HCT116 (cell line): ENCODE measurements at regions not wholly inside any gene's neighbourhood (a gene's known extent, or its start where the extent isn't known, plus 50 kb on each side); places are given as distances from the start of the nearest gene placed in this dataset.
A peak's percentile ranks its signal among the peaks of the same experiment; 100 is the strongest.

ENCODE experiments used
- ATAC-seq: fragments of 200-7000 bp; cut with Tn5 transposase; 2 replicates; pipeline ENCODE4 v1.9.1; 2020; ENCODE audit warnings: mild to moderate bottlenecking, moderate library complexity
- BruUV-seq: library from RNA; stranded (reverse); fragments of 400-500 nt; replicated peaks from 2 replicates; lab custom pipeline; 2021; lab: Mats Ljungman, UMichigan
- CTCF ChIA-PET: fragments of 300-600 bp; sonication (Branson Sonifier 250); formaldehyde crosslinking; loops from one replicate; lab custom pipeline; 2021; ENCODE audit warnings: antibody characterized with exemption; lab: Charles Lee
- POLR2A ChIA-PET: fragments of 300-600, 350-600 bp; sonication (Branson Sonifier 250); formaldehyde crosslinking; loops from one replicate; lab custom pipeline; 2021; ENCODE audit warnings: antibody characterized with exemption; lab: Charles Lee
- RAD21 ChIA-PET, 2 experiments: fragments of 300-600 bp; sonication (Branson Sonifier 250); formaldehyde crosslinking; loops; one replicate each; lab custom pipeline; 2023; ENCODE audit warnings: low total read pairs in 2 of 2; ENCODE audit not compliant: uncharacterized antibody in 2 of 2, unreplicated experiment in 2 of 2, low non-redundant PET in 1 of 2; lab: Charles Lee
- DNase-seq: peaks from one replicate; pipeline ENCODE4 v3.0.0-alpha.2; 2010; ENCODE audit warnings: low read depth, low spot score
- H2AFZ ChIP-seq: fragments of 200-600 bp; shearing (Covaris generic), sonication (generic); 2 replicates; pipeline ENCODE4 v1.6.1; 2017; ENCODE audit warnings: low read depth, mixed run types, mixed read lengths, antibody characterized with exemption, low read length; ENCODE audit not compliant: poor library complexity, severe bottlenecking
- H3K27ac ChIP-seq: 2 replicates; pipeline ENCODE4 v1.5.1; 2012; ENCODE audit warnings: low read depth, low read length
- H3K27me3 ChIP-seq: fragments of 200-600 bp; sonication (generic); 2 replicates; pipeline ENCODE4 v1.6.1; 2016; ENCODE audit warnings: mixed run types, low read length, mixed read lengths; ENCODE audit not compliant: insufficient read depth
- H3K36me3 ChIP-seq, 2 experiments: fragments of 200-500 bp in 1 of 2; fragments of 200-600 bp in 1 of 2; sonication (Bioruptor generic) in 1 of 2; sonication (generic) in 1 of 2; 2 replicates each; pipeline versions ENCODE4 v1.5.1 to v1.6.1; 2014 to 2016; ENCODE audit warnings: low read length in 2 of 2, inconsistent platforms in 1 of 2, mixed read lengths in 1 of 2, mixed run types in 1 of 2; ENCODE audit not compliant: insufficient read depth in 2 of 2, control insufficient read depth in 1 of 2
- H3K4me1 ChIP-seq, 2 experiments: fragments of 200-600 bp in 1 of 2; sonication (generic) in 1 of 2; 2 replicates each; pipeline versions ENCODE4 v1.5.1 to v1.6.1; 2012 to 2017; ENCODE audit warnings: low read length in 2 of 2, inconsistent platforms in 1 of 2, mild to moderate bottlenecking in 1 of 2, mixed read lengths in 1 of 2, mixed run types in 1 of 2, moderate library complexity in 1 of 2; ENCODE audit not compliant: insufficient read depth in 2 of 2, control insufficient read depth in 1 of 2
- H3K4me2 ChIP-seq: fragments of 200-600 bp; sonication (generic); 2 replicates; pipeline ENCODE4 v1.6.1; 2017; ENCODE audit warnings: mixed run types, low read length, mixed read lengths
- H3K4me3 ChIP-seq, 2 experiments: fragments of 200-600 bp in 1 of 2; sonication (generic) in 1 of 2; replicated peaks in 1 of 2; 2 replicates each; pipeline ENCODE4 v1.5.1; 2011 to 2016; ENCODE audit warnings: low read length in 2 of 2, control low read depth in 1 of 2, low read depth in 1 of 2, mild to moderate bottlenecking in 1 of 2, mixed read lengths in 1 of 2, mixed run types in 1 of 2
- H3K79me2 ChIP-seq: fragments of 200-600 bp; sonication (generic); 2 replicates; pipeline ENCODE4 v1.6.1; 2017; ENCODE audit warnings: mild to moderate bottlenecking, mixed run types, low read length, moderate library complexity, mixed read lengths; ENCODE audit not compliant: insufficient read depth
- H3K9ac ChIP-seq: fragments of 200-600 bp; sonication (generic); 2 replicates; pipeline ENCODE4 v1.6.1; 2016; ENCODE audit warnings: low read length, mixed read lengths
- H3K9me2 ChIP-seq: fragments of 200-600 bp; sonication (generic), shearing (Covaris generic); 2 replicates; pipeline ENCODE4 v1.6.1; 2017; ENCODE audit warnings: mixed run types, mild to moderate bottlenecking, moderate library complexity; ENCODE audit not compliant: insufficient read depth
- H3K9me3 ChIP-seq, 2 experiments: fragments of 200-500 bp in 1 of 2; fragments of 200-600 bp in 1 of 2; sonication (Bioruptor generic) in 1 of 2; sonication (generic) in 1 of 2; 2 replicates each; pipeline ENCODE4 v1.6.1; 2014 to 2017; ENCODE audit warnings: low read length in 2 of 2, mixed read lengths in 2 of 2, inconsistent platforms in 1 of 2, low read depth in 1 of 2, mild to moderate bottlenecking in 1 of 2, mixed run types in 1 of 2, moderate library complexity in 1 of 2; ENCODE audit not compliant: control insufficient read depth in 1 of 2, insufficient read depth in 1 of 2
- H4K20me1 ChIP-seq: fragments of 200-600 bp; sonication (generic), shearing (Covaris generic); 2 replicates; pipeline ENCODE4 v1.6.1; 2017; ENCODE audit warnings: mixed run types, mild to moderate bottlenecking, moderate library complexity; ENCODE audit not compliant: insufficient read depth
- ATF3 ChIP-seq: IDR thresholded peaks from 2 replicates; pipeline ENCODE4 v1.6.1; 2012
- CBX3 ChIP-seq: IDR thresholded peaks from 2 replicates; pipeline ENCODE4 v1.6.1; 2012; ENCODE audit warnings: low read depth
- CEBPB ChIP-seq: IDR thresholded peaks from 2 replicates; pipeline ENCODE4 v1.6.1; 2012; ENCODE audit warnings: low read depth
- CTCF ChIP-seq, 3 experiments: fragments of 200-600 bp in 1 of 3; sonication (generic) in 1 of 3; IDR thresholded peaks in 2 of 3; conservative IDR thresholded peaks in 1 of 3; 2 replicates each; pipeline ENCODE4 v1.5.1; 2012 to 2017; ENCODE audit warnings: low read depth in 2 of 3, low read length in 2 of 3, antibody characterized with exemption in 1 of 3, borderline replicate concordance in 1 of 3, control low read depth in 1 of 3, mild to moderate bottlenecking in 1 of 3, mixed read lengths in 1 of 3, mixed run types in 1 of 3, moderate library complexity in 1 of 3; ENCODE audit not compliant: insufficient read depth in 1 of 3
- EGR1 ChIP-seq: IDR thresholded peaks from 2 replicates; pipeline ENCODE4 v1.6.1; 2012; ENCODE audit warnings: low read depth
- FOSL1 ChIP-seq: IDR thresholded peaks from 2 replicates; pipeline ENCODE4 v1.6.1; 2012; ENCODE audit warnings: low read depth
- JUND ChIP-seq: IDR thresholded peaks from 2 replicates; pipeline ENCODE4 v1.6.1; 2012
- POLR2AphosphoS5 ChIP-seq: IDR thresholded peaks from 2 replicates; pipeline ENCODE4 v1.6.1; 2011; ENCODE audit warnings: mild to moderate bottlenecking, low read depth, low read length, moderate library complexity
- RAD21 ChIP-seq: IDR thresholded peaks from 2 replicates; pipeline ENCODE4 v1.6.1; 2012; ENCODE audit warnings: low read depth, mild to moderate bottlenecking
- SIN3A ChIP-seq: IDR thresholded peaks from 2 replicates; pipeline ENCODE4 v1.6.1; 2012; ENCODE audit warnings: low read depth
- TCF7L2 ChIP-seq: IDR thresholded peaks from 2 replicates; pipeline ENCODE4 v1.7.0; 2011; ENCODE audit warnings: borderline replicate concordance, inconsistent platforms; ENCODE audit not compliant: insufficient read depth, insufficient read length; ENCODE audit errors: extremely low read depth
- YY1 ChIP-seq: IDR thresholded peaks from 2 replicates; pipeline ENCODE4 v1.6.1; 2011; ENCODE audit warnings: low read length, low read depth, moderate library complexity, mild to moderate bottlenecking; ENCODE audit not compliant: insufficient replicate concordance; ENCODE audit errors: extremely low read depth
- ZBTB33 ChIP-seq: IDR thresholded peaks from 2 replicates; pipeline ENCODE4 v1.6.1; 2011; ENCODE audit warnings: mild to moderate bottlenecking, low read length, moderate library complexity; ENCODE audit not compliant: insufficient replicate concordance; ENCODE audit errors: extremely low read depth
- ZFX ChIP-seq: fragments of 450-650 bp; IDR thresholded peaks from 2 replicates; pipeline ENCODE4 v1.6.1; 2017
- intact Hi-C: fragments of 100-400 bp; cut with micrococcal nuclease; formaldehyde crosslinking; loops from 2 replicates; pipeline ENCODE4 v1.10.0; 2022

GRCh38 chr20:4095639-4096038 lies 53.0 kb upstream of the SMOX start:
- H3K4me1 ChIP-seq = no peaks in the 10 kb centered on the region
- no peaks in the 10 kb centered on the region for H3K36me3 ChIP-seq
- ChIA-PET RAD21 (no interaction called here), CTCF (no interaction called here), POLR2A (no interaction called here)
- H3K9me3 ChIP-seq = peaks cover 0 to 9% of the 10 kb centered on the region in 2 experiments; a peak in 1 of 4 replicates
- H3K9ac ChIP-seq = no peak overlapping the region
- intact Hi-C loops = no loop called here
- ATAC-seq (no peak), DNase-seq (no peak)
- H3K9me2 ChIP-seq = no peaks in the 10 kb centered on the region
- no TSS peak for BruUV-seq
- no peak overlapping the region for H3K4me3 ChIP-seq
- H3K79me2 ChIP-seq = no peaks in the 10 kb centered on the region
- no peak overlapping the region for H3K27ac ChIP-seq
- no peak overlapping the region for H2AFZ ChIP-seq
- no peaks in the 10 kb centered on the region for H4K20me1 ChIP-seq
- H3K4me2 ChIP-seq = no peak overlapping the region
- TF ChIP-seq CBX3 (peak; percentile 65; the same call in 1 of the 2 replicates), POLR2AphosphoS5 (no peak)
- no peaks in the 10 kb centered on the region for H3K27me3 ChIP-seq

- ChIA-PET RAD21 (interaction anchor here in 1 of 2 experiments (0.6 kb wide), 1 partner anchor 162 kb away, joined by 4 read pairs; no protein-coding TSS in a partner anchor), CTCF (interaction anchor here (0.6 to 1.8 kb wide), 8 partner anchors 9 to 311 kb away, joined by 3 to 6 read pairs (median 4); partner anchors contain the start of gene SPEF1), POLR2A (interaction anchor here (0.7 kb wide), 1 partner anchor 9 kb away, joined by 3 read pairs; no protein-coding TSS in a partner anchor)
- Histone ChIP-seq H3K9me3 (peaks cover 0 to 9% of the 10 kb centered on the region in 2 experiments; a peak in 1 of 4 replicates), H3K79me2 (no peaks in the 10 kb centered on the region), H2AFZ (no peak overlapping the region), H3K4me3 (no peak overlapping the region), H3K9me2 (no peaks in the 10 kb centered on the region), H4K20me1 (no peaks in the 10 kb centered on the region), H3K4me1 (no peaks in the 10 kb centered on the region), H3K27me3 (no peaks in the 10 kb centered on the region), H3K27ac (no peak overlapping the region), H3K9ac (no peak overlapping the region), H3K36me3 (no peaks in the 10 kb centered on the region), H3K4me2 (no peak overlapping the region)
- ATAC-seq = peak; percentile 93
- no peak for DNase-seq
- no peak for TF ChIP-seq ATF3
- no peak for TF ChIP-seq SIN3A
- TF ChIP-seq JUND = no peak
- TF ChIP-seq ZBTB33 = no peak
- no peak for TF ChIP-seq YY1
- TF ChIP-seq CTCF (IDR thresholded peaks at IDR 0.05 in 2 of 3, conservative IDR thresholded peaks at IDR 0.05 in 1 of 3; ENCODE audit: borderline replicate concordance in 1 of 3, insufficient read depth in 1 of 3, low read depth in 2 of 3, low read length in 2 of 3) = peak; percentile 69 to 82 (median 72); a peak in 5 of 6 replicates
- peak; percentile 74 for TF ChIP-seq RAD21
- TF ChIP-seq FOSL1 = no peak
- TF ChIP-seq ZFX = no peak
- no peak for TF ChIP-seq CBX3
- TF ChIP-seq CEBPB = no peak
- no peak for TF ChIP-seq TCF7L2
- TF ChIP-seq EGR1 = no peak
- BruUV-seq = no TSS peak
- intact Hi-C loops = loop anchor here (5.0 kb wide), 1 partner anchor 374 kb away; no protein-coding TSS in a partner anchor
Observed at GRCh38 chr20:4091490-4092479, 56.8 kb upstream of the SMOX start.
